GM12864 (cell line): ENCODE measurements at regions not wholly inside any gene's neighbourhood (a gene's known extent, or its start where the extent isn't known, plus 50 kb on each side); places are given as distances from the start of the nearest gene placed in this dataset.
"Not testable (repeated sequence)": the region's sequence is repeated elsewhere in the genome, so short reads cannot be mapped to it uniquely, and the experiment has no call there.

Experiments used
- DNase-seq: peaks from one replicate; pipeline ENCODE4 v3.0.0-alpha.2; 2011; ENCODE audit warnings: low read depth
- H3K4me3 ChIP-seq: 2 replicates; pipeline ENCODE4 v1.5.1; 2011; ENCODE audit warnings: mild to moderate bottlenecking, low read depth, low read length, control low read depth
- TF ChIP-seq, protein P1 (sequence below): IDR thresholded peaks from 2 replicates; pipeline ENCODE4 v1.5.1; 2011; ENCODE audit warnings: low read depth, mild to moderate bottlenecking, moderate library complexity, low read length, control low read depth, inconsistent platforms; ENCODE audit errors: missing control alignments

DNA sequence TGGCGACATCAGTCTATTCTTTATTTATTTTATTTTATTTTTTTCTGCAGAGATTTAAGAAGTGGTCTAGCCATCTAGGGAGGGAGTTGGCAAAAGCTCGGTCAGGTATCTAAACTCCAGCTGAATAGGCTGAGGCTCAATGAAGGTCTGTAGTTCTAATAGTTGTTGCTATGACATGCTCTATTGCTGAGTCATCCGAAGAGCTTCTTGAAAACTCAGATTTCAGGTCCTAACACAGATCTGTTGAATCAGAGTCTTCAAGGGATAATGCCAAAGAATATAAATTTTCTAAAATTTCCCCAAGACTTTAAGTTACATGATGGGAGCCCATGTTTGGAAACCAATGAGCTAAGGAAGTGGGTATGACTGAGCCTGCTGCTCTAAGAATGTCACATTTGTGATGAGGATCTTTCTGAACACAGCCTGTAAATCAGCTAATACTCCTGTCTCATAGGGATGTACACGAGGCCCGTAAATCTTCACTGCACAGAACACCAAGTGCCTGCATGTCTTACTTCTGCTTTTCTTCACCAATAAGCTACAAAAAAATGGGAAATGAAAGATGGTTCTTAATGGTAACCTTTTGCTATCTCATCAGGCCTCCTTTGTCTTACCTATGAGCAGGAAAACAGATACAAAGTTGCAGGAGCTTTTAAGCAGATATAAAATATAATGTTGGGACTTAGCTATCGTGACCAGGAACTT is 901.4 kb upstream of the API5 start:
- DNase-seq = no peak
- TF ChIP-seq, protein P1, sequence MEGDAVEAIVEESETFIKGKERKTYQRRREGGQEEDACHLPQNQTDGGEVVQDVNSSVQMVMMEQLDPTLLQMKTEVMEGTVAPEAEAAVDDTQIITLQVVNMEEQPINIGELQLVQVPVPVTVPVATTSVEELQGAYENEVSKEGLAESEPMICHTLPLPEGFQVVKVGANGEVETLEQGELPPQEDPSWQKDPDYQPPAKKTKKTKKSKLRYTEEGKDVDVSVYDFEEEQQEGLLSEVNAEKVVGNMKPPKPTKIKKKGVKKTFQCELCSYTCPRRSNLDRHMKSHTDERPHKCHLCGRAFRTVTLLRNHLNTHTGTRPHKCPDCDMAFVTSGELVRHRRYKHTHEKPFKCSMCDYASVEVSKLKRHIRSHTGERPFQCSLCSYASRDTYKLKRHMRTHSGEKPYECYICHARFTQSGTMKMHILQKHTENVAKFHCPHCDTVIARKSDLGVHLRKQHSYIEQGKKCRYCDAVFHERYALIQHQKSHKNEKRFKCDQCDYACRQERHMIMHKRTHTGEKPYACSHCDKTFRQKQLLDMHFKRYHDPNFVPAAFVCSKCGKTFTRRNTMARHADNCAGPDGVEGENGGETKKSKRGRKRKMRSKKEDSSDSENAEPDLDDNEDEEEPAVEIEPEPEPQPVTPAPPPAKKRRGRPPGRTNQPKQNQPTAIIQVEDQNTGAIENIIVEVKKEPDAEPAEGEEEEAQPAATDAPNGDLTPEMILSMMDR = no peak
- no peak overlapping the region for H3K4me3 ChIP-seq

DNA sequence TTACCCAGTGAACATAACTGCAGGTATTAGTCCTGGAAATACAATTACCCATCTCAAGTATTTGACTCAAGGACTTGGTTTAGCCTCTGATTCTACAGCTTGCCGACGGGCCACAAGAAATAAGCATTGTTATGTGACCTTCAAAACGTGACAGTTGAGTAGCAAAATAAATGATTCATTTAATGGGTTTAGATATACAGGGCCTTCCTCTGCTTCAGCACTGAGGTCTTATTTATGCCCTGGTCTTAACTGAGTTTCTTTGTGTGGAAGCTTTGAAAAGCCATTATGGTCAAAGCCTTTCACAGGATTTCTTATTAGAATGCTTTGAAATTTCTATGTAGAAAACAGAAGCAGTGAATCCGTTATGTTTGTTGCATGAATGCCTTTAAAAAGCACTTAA is 899.2 kb upstream of the API5 start:
- no peak overlapping the region for H3K4me3 ChIP-seq
- no peak for DNase-seq
- TF ChIP-seq, protein P1 = no peak

DNA sequence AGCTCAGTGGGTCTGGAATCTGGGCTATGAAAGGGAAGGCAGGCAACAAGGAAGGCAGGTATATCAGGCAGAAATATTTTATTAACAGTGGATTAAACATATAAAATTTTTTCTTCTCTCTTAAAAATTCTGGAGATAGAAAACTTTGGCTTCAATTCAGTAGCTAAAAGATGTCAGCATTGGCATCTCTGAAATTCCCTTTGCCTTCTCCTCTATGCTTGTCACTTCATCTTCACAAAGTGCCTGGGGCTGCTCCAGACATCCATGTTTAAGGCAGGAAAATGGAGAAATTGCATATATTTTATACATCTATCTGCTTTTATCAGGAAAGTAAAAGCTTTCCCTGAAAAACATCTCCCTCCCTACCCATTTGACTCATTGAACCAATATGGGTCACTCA is 894.1 kb upstream of the API5 start:
- no peak overlapping the region for H3K4me3 ChIP-seq
- DNase-seq = no peak
- TF ChIP-seq, protein P1 = no peak

DNA sequence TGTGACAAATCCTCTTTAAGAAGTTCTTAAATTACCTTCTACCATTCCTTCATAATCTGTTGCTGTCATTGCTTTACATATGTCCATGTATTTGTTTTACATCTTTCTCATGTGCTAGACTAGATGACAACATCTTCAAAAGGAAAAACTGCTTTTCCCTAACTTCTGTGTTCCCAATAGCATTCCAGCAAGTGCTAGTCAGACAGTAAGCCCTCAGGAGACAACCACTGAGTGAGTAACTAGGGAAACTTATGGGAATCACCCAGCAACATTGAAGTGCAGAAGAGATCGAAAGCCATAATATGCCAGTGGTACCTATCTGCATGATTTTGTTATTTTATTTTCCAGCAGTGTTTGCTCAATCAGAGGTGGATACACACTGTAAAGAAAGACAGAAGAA is 889.7 kb upstream of the API5 start:
- no peak overlapping the region for H3K4me3 ChIP-seq
- TF ChIP-seq, protein P1 = no peak
- no peak for DNase-seq

GRCh38 chr11:42434911-42435310 is 876.9 kb upstream of the API5 start:
- not testable (repeated sequence) for H3K4me3 ChIP-seq, DNase-seq

- TF ChIP-seq, protein P1 = no peak
- no peak for DNase-seq
- no peak overlapping the region for H3K4me3 ChIP-seq
Measured at GRCh38 chr11:42444406-42444805, 867.4 kb upstream of the API5 start.

DNA sequence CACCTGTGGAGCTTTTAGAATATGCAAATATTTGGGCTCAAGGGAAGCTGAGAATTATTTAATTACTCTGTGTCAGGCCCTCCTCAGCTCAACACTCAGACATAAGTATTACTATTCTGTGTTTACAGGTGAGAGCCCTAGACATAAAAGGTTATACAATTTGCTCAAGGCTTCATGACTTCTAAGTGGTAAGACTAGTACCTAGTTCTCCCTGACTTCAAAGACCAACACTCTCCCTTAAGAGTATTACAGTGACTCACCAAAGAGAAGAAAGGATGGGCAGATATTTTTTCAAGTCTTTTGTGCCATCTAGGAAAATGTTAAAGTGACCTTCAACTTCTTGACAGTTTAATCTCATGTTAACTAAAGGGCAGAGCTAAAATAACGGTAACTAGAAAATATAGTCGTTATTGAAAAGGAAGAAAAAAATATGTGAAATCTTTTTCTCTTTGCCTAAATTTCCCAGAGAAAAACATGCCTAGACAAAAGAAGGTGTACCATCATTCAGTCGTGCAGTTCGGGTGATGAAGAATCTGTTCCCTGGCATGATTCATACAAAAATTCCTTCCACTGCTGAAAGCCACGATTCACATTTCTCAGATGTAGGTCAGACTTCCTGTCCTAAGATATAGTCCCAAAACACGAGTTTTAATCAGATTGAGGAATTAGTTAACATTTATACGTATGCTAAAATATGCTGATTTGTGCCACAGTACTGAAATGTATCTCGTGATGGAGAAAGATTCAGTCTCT is 849.1 kb upstream of the API5 start:
- no peak overlapping the region for H3K4me3 ChIP-seq
- no peak for DNase-seq
- TF ChIP-seq, protein P1 = no peak
